Thoracic aorta (tissue), 2 donors: ENCODE measurements at regions not wholly inside any gene's neighbourhood (a gene's known extent, or its start where the extent isn't known, plus 50 kb on each side); places are given as distances from the start of the nearest gene placed in this dataset.

ENCODE experiments used
- ATAC-seq: fragments of 150-250 bp; one replicate; pipeline ENCODE4 v1.8.0; 2017; ENCODE audit warnings: low read depth; ENCODE audit not compliant: insufficient number of reproducible peaks, low FRiP score
- DNase-seq: peaks from one replicate; pipeline ENCODE4 v3.0.0-alpha.2; 2020; ENCODE audit warnings: low spot score
- H3K27ac ChIP-seq, 2 donors: fragments of 200-600 bp; sonication (generic); 1 replicate in 1 of 2; 2 replicates in 1 of 2; pipeline ENCODE4 v1.5.1; 2016; ENCODE audit warnings: mild to moderate bottlenecking in 2 of 2, moderate library complexity in 2 of 2
- H3K27me3 ChIP-seq: fragments of 200-600 bp; sonication (generic); replicated peaks from 2 replicates; pipeline ENCODE4 v1.6.0; 2016; ENCODE audit warnings: mild to moderate bottlenecking; ENCODE audit not compliant: insufficient read depth
- H3K36me3 ChIP-seq: fragments of 200-600 bp; sonication (generic); one replicate; pipeline ENCODE4 v1.5.1; 2016
- H3K4me1 ChIP-seq, 2 donors: fragments of 200-600 bp; sonication (generic); 1 replicate in 1 of 2; 2 replicates in 1 of 2; pipeline versions ENCODE4 v1.5.1 to v1.6.0; 2016; ENCODE audit warnings: low read depth in 2 of 2, mild to moderate bottlenecking in 1 of 2; ENCODE audit not compliant: control insufficient read depth in 1 of 2
- H3K4me3 ChIP-seq: fragments of 200-600 bp; sonication (generic); 2 replicates; pipeline ENCODE4 v1.5.1; 2016; ENCODE audit warnings: mild to moderate bottlenecking
- H3K9me3 ChIP-seq: fragments of 200-600 bp; sonication (generic); 2 replicates; pipeline ENCODE4 v1.5.1; 2016
- TF ChIP-seq, protein P1 (sequence below): fragments of 200-600 bp; sonication (generic); IDR thresholded peaks from one replicate; pipeline ENCODE4 v1.5.1; 2019; ENCODE audit warnings: antibody characterized with exemption

- H3K36me3 ChIP-seq: no peaks in the 10 kb centered on the region
- no peak overlapping the region for H3K4me3 ChIP-seq
- no peak overlapping the region for H3K27ac ChIP-seq
- no peaks in the 10 kb centered on the region for H3K9me3 ChIP-seq
- no peaks in the 10 kb centered on the region for H3K27me3 ChIP-seq
- TF ChIP-seq, protein P1, sequence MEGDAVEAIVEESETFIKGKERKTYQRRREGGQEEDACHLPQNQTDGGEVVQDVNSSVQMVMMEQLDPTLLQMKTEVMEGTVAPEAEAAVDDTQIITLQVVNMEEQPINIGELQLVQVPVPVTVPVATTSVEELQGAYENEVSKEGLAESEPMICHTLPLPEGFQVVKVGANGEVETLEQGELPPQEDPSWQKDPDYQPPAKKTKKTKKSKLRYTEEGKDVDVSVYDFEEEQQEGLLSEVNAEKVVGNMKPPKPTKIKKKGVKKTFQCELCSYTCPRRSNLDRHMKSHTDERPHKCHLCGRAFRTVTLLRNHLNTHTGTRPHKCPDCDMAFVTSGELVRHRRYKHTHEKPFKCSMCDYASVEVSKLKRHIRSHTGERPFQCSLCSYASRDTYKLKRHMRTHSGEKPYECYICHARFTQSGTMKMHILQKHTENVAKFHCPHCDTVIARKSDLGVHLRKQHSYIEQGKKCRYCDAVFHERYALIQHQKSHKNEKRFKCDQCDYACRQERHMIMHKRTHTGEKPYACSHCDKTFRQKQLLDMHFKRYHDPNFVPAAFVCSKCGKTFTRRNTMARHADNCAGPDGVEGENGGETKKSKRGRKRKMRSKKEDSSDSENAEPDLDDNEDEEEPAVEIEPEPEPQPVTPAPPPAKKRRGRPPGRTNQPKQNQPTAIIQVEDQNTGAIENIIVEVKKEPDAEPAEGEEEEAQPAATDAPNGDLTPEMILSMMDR: no peak
- no peak for ATAC-seq
- DNase-seq: no peak
- no peaks in the 10 kb centered on the region for H3K4me1 ChIP-seq
These were observed 72.8 kb upstream of the MC4R start for GRCh38 chr18:60445341-60445740.

DNA sequence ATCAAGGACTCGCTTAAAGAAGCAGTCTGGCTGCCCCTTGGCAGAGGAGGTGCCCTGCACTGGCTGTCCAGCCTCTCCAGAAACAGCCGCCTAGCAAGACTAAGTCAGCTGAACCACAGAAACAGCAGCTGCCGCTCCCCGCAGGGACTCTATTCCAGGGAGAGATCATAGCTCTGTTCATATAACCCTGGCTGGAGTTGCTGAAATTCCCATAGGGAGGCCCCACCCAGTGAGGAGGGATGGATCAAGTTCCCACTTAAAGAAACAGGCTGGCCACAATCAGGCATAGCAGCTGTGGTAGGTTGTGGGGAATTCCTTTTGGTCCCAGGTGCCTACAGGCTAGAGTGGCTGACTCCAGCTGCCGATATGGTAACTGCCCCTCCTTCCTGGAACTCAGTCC is 74.2 kb upstream of the MC4R start:
- no peak overlapping the region for H3K4me3 ChIP-seq
- H3K27me3 ChIP-seq: no peaks in the 10 kb centered on the region
- no peak for DNase-seq
- no peak for ATAC-seq
- no peaks in the 10 kb centered on the region for H3K36me3 ChIP-seq
- TF ChIP-seq, protein P1: no peak
- H3K4me1 ChIP-seq: no peaks in the 10 kb centered on the region
- no peak overlapping the region for H3K27ac ChIP-seq
- H3K9me3 ChIP-seq: no peaks in the 10 kb centered on the region

GRCh38 chr18:60448487-60449267 is 76.1 kb upstream of the MC4R start:
- Histone ChIP-seq H3K9me3 (no peaks in the 10 kb centered on the region), H3K4me1 (no peaks in the 10 kb centered on the region), H3K4me3 (no peak overlapping the region), H3K36me3 (no peaks in the 10 kb centered on the region), H3K27ac (no peak overlapping the region), H3K27me3 (no peaks in the 10 kb centered on the region)
- TF ChIP-seq, protein P1: no peak
- ATAC-seq (no peak), DNase-seq (no peak)

DNA sequence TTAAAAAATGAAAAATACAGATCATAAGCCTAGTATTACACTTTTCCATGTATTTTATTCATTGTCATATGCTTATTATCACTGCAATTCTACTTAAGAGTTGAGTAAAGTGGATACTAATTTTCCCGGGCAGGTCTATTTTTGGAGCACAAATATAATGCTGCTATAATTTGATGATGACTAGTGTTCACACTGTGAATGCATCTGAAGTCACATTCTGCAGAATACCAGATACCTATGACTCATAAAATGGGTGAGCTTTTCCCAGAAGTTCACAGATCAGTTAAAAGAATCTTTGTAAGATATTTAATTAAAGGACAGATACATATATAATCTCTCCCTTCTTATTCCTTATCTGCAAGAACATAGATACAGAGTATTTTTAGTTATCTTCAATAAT is 79.8 kb upstream of the MC4R start:
- Histone ChIP-seq H3K27me3 (no peaks in the 10 kb centered on the region), H3K9me3 (no peaks in the 10 kb centered on the region), H3K27ac (no peak overlapping the region), H3K4me3 (no peak overlapping the region), H3K36me3 (no peaks in the 10 kb centered on the region), H3K4me1 (no peaks in the 10 kb centered on the region)
- TF ChIP-seq, protein P1: no peak
- ATAC-seq: no peak
- DNase-seq: no peak

- ATAC-seq (no peak), DNase-seq (no peak)
- Histone ChIP-seq H3K36me3 (no peaks in the 10 kb centered on the region), H3K4me3 (no peak overlapping the region), H3K27ac (no peak overlapping the region), H3K9me3 (no peaks in the 10 kb centered on the region), H3K27me3 (no peaks in the 10 kb centered on the region), H3K4me1 (no peaks in the 10 kb centered on the region)
- TF ChIP-seq, protein P1: no peak
These were observed 94.1 kb upstream of the MC4R start for GRCh38 chr18:60466677-60467076.
